H9 (cell line): ENCODE measurements at regions not wholly inside any gene's neighbourhood (a gene's known extent, or its start where the extent isn't known, plus 50 kb on each side); places are given as distances from the start of the nearest gene placed in this dataset.

ENCODE experiments used
- DNase-seq: peaks from one replicate; pipeline ENCODE4 v3.0.0-alpha.2; 2017
- H2AFZ ChIP-seq: one replicate; pipeline ENCODE4 v1.6.1; 2013; ENCODE audit warnings: mild to moderate bottlenecking, low read length, control low read depth, moderate library complexity
- H2AK5ac ChIP-seq: 2 replicates; pipeline ENCODE4 v1.6.1; 2013; ENCODE audit warnings: low read length, control low read depth, mixed read lengths; ENCODE audit not compliant: insufficient read length
- H2BK120ac ChIP-seq: one replicate; pipeline ENCODE4 v1.6.1; 2013; ENCODE audit warnings: low read depth, mild to moderate bottlenecking, low read length, control low read depth, inconsistent platforms; ENCODE audit not compliant: poor library complexity, severe bottlenecking
- H2BK12ac ChIP-seq: 2 replicates; pipeline ENCODE4 v1.6.1; 2013; ENCODE audit warnings: low read length, control low read depth, mixed read lengths, low read depth; ENCODE audit not compliant: insufficient read length
- H2BK15ac ChIP-seq: 2 replicates; pipeline ENCODE4 v1.6.1; 2013; ENCODE audit warnings: low read depth, low read length, control low read depth
- H2BK20ac ChIP-seq: one replicate; pipeline ENCODE4 v1.6.1; 2013; ENCODE audit warnings: low read depth, mild to moderate bottlenecking, low read length, control low read depth, inconsistent platforms; ENCODE audit not compliant: poor library complexity, severe bottlenecking
- H2BK5ac ChIP-seq: 2 replicates; pipeline ENCODE4 v1.6.1; 2013; ENCODE audit warnings: low read length, control low read depth, mixed read lengths; ENCODE audit not compliant: insufficient read length
- H3K14ac ChIP-seq: 2 replicates; pipeline ENCODE4 v1.6.1; 2013; ENCODE audit warnings: low read length, control low read depth; ENCODE audit not compliant: insufficient read depth
- H3K18ac ChIP-seq: 2 replicates; pipeline ENCODE4 v1.6.1; 2013; ENCODE audit warnings: low read depth, mild to moderate bottlenecking, mixed read lengths, low read length, control low read depth; ENCODE audit not compliant: insufficient read length
- H3K23ac ChIP-seq: 2 replicates; pipeline ENCODE4 v1.6.1; 2013; ENCODE audit warnings: low read length, control low read depth, mixed read lengths, low read depth; ENCODE audit not compliant: insufficient read length
- H3K23me2 ChIP-seq: 2 replicates; pipeline ENCODE4 v1.6.1; 2013; ENCODE audit warnings: low read depth, mild to moderate bottlenecking, mixed read lengths, low read length, control low read depth; ENCODE audit not compliant: insufficient read length, poor library complexity, severe bottlenecking
- H3K27ac ChIP-seq: 2 replicates; pipeline ENCODE4 v1.5.1; 2013; ENCODE audit warnings: low read length, control low read depth, mixed read lengths, low read depth; ENCODE audit not compliant: insufficient read length
- H3K27me3 ChIP-seq: 2 replicates; pipeline ENCODE4 v1.6.1; 2013; ENCODE audit warnings: low read length, control low read depth, inconsistent platforms; ENCODE audit not compliant: insufficient read depth
- H3K4ac ChIP-seq: 2 replicates; pipeline ENCODE4 v1.6.1; 2013; ENCODE audit warnings: low read depth, mild to moderate bottlenecking, control low read depth, inconsistent platforms, low read length, moderate library complexity
- H3K4me1 ChIP-seq: 2 replicates; pipeline ENCODE4 v1.6.1; 2013; ENCODE audit warnings: low read length, control low read depth, inconsistent platforms; ENCODE audit not compliant: insufficient read depth
- H3K4me2 ChIP-seq: 2 replicates; pipeline ENCODE4 v1.6.1; 2013; ENCODE audit warnings: low read length, control low read depth, mixed read lengths; ENCODE audit not compliant: insufficient read length, insufficient read depth
- H3K56ac ChIP-seq: 2 replicates; pipeline ENCODE4 v1.6.1; 2013; ENCODE audit warnings: low read depth, mild to moderate bottlenecking, mixed read lengths, low read length, control low read depth; ENCODE audit not compliant: insufficient read length
- H3K79me1 ChIP-seq: 2 replicates; pipeline ENCODE4 v1.6.1; 2013; ENCODE audit warnings: low read depth, mild to moderate bottlenecking, moderate library complexity, low read length, control low read depth, inconsistent platforms; ENCODE audit not compliant: insufficient read depth, poor library complexity, severe bottlenecking
- H3K79me2 ChIP-seq: 2 replicates; pipeline ENCODE4 v1.6.1; 2013; ENCODE audit warnings: low read length, control low read depth, inconsistent platforms; ENCODE audit not compliant: insufficient read depth
- H3K9ac ChIP-seq: 2 replicates; pipeline ENCODE4 v1.6.1; 2013; ENCODE audit warnings: low read length, control low read depth, mixed read lengths; ENCODE audit not compliant: insufficient read length; ENCODE audit errors: extremely low read depth
- H3K9me3 ChIP-seq: one replicate; pipeline ENCODE4 v1.6.1; 2013; ENCODE audit warnings: low read depth, low read length, inconsistent platforms; ENCODE audit not compliant: control insufficient read depth
- H3T11ph ChIP-seq: one replicate; pipeline ENCODE4 v1.6.1; 2013; ENCODE audit warnings: mild to moderate bottlenecking, low read length, control low read depth, inconsistent platforms
- H4K20me1 ChIP-seq: one replicate; pipeline ENCODE4 v1.6.1; 2013; ENCODE audit not compliant: control insufficient read depth, insufficient read length, insufficient read depth
- H4K5ac ChIP-seq: 2 replicates; pipeline ENCODE4 v1.6.1; 2013; ENCODE audit warnings: low read depth, mild to moderate bottlenecking, mixed read lengths, low read length, control low read depth; ENCODE audit not compliant: insufficient read length
- H4K8ac ChIP-seq: replicated peaks from 2 replicates; pipeline ENCODE4 v1.6.1; 2013; ENCODE audit warnings: low read length, control low read depth, mixed read lengths, low read depth; ENCODE audit not compliant: insufficient read length
- H4K91ac ChIP-seq: 2 replicates; pipeline ENCODE4 v1.6.1; 2013; ENCODE audit warnings: low read depth, mild to moderate bottlenecking, moderate library complexity, mixed read lengths, low read length, control low read depth; ENCODE audit not compliant: insufficient read length
- H3K27ac Mint-ChIP-seq, 3 experiments: 2 replicates in 2 of 3; 3 replicates in 1 of 3; pipeline ENCODE4 v1.8.0; 2020 to 2021; ENCODE audit warnings: mixed read lengths in 3 of 3, mild to moderate bottlenecking in 1 of 3, moderate library complexity in 1 of 3
- H3K27me3 Mint-ChIP-seq: 2 replicates; pipeline ENCODE4 v1.8.0; 2021; ENCODE audit warnings: low read depth, mild to moderate bottlenecking, moderate library complexity, mixed read lengths
- H3K36me3 Mint-ChIP-seq, 3 experiments: 2 replicates in 2 of 3; 3 replicates in 1 of 3; pipeline ENCODE4 v1.8.0; 2020 to 2021; ENCODE audit warnings: low read depth in 3 of 3, mixed read lengths in 3 of 3; ENCODE audit not compliant: insufficient read depth in 1 of 3
- H3K4me1 Mint-ChIP-seq, 2 experiments: 2 replicates each; pipeline ENCODE4 v1.8.0; 2020; ENCODE audit warnings: mixed read lengths in 2 of 2
- H3K4me3 Mint-ChIP-seq, 2 experiments: 2 replicates in 1 of 2; 3 replicates in 1 of 2; pipeline ENCODE4 v1.8.0; 2020 to 2021; ENCODE audit warnings: mild to moderate bottlenecking in 2 of 2, mixed read lengths in 2 of 2, moderate library complexity in 1 of 2
- H3K9me3 Mint-ChIP-seq, 2 experiments: 2 replicates in 1 of 2; 3 replicates in 1 of 2; pipeline ENCODE4 v1.8.0; 2020; ENCODE audit warnings: mild to moderate bottlenecking in 2 of 2, mixed read lengths in 2 of 2, moderate library complexity in 1 of 2
- WGBS: extraction: QIAGEN DNeasy Blood & Tissue Kit; methylation state at CpG from one replicate; pipeline ENCODE4 v1.1.7; 2013; ENCODE audit warnings: missing lambda C conversion rate, low lambda C conversion rate, mixed read lengths; ENCODE audit not compliant: insufficient read length; ENCODE audit errors: extremely low coverage; 5-methylcytosine and 5-hydroxymethylcytosine counted together
- TF ChIP-seq, protein P1 (sequence below): fragments of 200-600 bp; sonication (generic); conservative IDR thresholded peaks from 3 replicates; pipeline ENCODE4 v1.8.0; 2021; ENCODE audit warnings: antibody characterized with exemption, mild to moderate bottlenecking

DNA sequence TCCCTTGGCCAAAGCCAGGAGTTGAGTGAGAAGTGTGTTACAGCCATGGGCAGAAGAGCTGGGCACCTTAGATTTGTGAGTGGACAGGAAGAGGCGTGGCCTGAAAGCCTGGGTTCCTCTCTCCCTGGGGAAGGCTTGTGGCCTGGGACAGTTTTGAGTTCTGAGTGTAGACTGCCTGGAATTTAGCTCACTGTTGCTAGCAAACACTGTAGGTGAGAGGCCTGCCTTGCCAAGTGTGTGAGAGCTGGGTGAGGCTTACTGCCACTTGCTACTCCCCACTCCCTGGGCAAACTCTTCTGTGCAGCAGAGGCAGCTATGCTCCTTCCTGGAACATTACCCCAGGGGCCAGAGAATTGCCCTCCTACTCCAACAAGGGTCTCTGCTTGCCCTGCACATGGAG, 150.0 kb upstream of the GALNT5 start:
- no peak overlapping the region for H2BK20ac ChIP-seq
- no peak overlapping the region for H3T11ph ChIP-seq
- H3K27me3 Mint-ChIP-seq = no peaks in the 10 kb centered on the region
- H2AFZ ChIP-seq = no peak overlapping the region
- no peak overlapping the region for H3K4me2 ChIP-seq
- H3K27ac ChIP-seq = no peak overlapping the region
- H3K36me3 Mint-ChIP-seq = peaks cover 0 to 10% (median 0%) of the 10 kb centered on the region in 3 experiments; a peak in 1 of 7 replicates
- no peak overlapping the region for H3K18ac ChIP-seq
- no peaks in the 10 kb centered on the region for H4K20me1 ChIP-seq
- no peak overlapping the region for H4K8ac ChIP-seq
- TF ChIP-seq, protein P1, sequence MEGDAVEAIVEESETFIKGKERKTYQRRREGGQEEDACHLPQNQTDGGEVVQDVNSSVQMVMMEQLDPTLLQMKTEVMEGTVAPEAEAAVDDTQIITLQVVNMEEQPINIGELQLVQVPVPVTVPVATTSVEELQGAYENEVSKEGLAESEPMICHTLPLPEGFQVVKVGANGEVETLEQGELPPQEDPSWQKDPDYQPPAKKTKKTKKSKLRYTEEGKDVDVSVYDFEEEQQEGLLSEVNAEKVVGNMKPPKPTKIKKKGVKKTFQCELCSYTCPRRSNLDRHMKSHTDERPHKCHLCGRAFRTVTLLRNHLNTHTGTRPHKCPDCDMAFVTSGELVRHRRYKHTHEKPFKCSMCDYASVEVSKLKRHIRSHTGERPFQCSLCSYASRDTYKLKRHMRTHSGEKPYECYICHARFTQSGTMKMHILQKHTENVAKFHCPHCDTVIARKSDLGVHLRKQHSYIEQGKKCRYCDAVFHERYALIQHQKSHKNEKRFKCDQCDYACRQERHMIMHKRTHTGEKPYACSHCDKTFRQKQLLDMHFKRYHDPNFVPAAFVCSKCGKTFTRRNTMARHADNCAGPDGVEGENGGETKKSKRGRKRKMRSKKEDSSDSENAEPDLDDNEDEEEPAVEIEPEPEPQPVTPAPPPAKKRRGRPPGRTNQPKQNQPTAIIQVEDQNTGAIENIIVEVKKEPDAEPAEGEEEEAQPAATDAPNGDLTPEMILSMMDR = no peak
- no peak overlapping the region for H3K4me3 Mint-ChIP-seq
- DNase-seq = no peak
- no peak overlapping the region for H3K56ac ChIP-seq
- no peak overlapping the region for H3K23ac ChIP-seq
- H2AK5ac ChIP-seq = no peak overlapping the region
- no peak overlapping the region for H2BK5ac ChIP-seq
- H2BK15ac ChIP-seq = no peak overlapping the region
- no peaks in the 10 kb centered on the region for H3K27me3 ChIP-seq
- no peak overlapping the region for H3K9ac ChIP-seq
- H2BK120ac ChIP-seq = no peak overlapping the region
- H3K14ac ChIP-seq = no peak overlapping the region
- no peak overlapping the region for H2BK12ac ChIP-seq
- H3K9me3 ChIP-seq = no peaks in the 10 kb centered on the region
- peak overlapping the region in 1 of 3 experiments; percentile 40; a peak in 1 of 7 replicates for H3K27ac Mint-ChIP-seq
- no peaks in the 10 kb centered on the region for H3K79me1 ChIP-seq
- H3K79me2 ChIP-seq = no peaks in the 10 kb centered on the region
- no peak overlapping the region for H4K91ac ChIP-seq
- no peaks in the 10 kb centered on the region for H3K4me1 ChIP-seq
- peaks cover 3% of the 10 kb centered on the region in 2 experiments; a peak in 2 of 4 replicates for H3K4me1 Mint-ChIP-seq
- no peak overlapping the region for H4K5ac ChIP-seq
- WGBS = no CpG with 5 or more reads among the region's 1 CpG
- no peak overlapping the region for H3K4ac ChIP-seq
- H3K9me3 Mint-ChIP-seq = peaks cover 3 to 9% of the 10 kb centered on the region in 2 experiments; a peak in 2 of 5 replicates
- H3K23me2 ChIP-seq = no peaks in the 10 kb centered on the region
